ENCODE measurements at regions not wholly inside any gene's neighbourhood (a gene's known extent, or its start where the extent isn't known, plus 50 kb on each side); places are given as distances from the start of the nearest gene placed in this dataset.

DNA sequence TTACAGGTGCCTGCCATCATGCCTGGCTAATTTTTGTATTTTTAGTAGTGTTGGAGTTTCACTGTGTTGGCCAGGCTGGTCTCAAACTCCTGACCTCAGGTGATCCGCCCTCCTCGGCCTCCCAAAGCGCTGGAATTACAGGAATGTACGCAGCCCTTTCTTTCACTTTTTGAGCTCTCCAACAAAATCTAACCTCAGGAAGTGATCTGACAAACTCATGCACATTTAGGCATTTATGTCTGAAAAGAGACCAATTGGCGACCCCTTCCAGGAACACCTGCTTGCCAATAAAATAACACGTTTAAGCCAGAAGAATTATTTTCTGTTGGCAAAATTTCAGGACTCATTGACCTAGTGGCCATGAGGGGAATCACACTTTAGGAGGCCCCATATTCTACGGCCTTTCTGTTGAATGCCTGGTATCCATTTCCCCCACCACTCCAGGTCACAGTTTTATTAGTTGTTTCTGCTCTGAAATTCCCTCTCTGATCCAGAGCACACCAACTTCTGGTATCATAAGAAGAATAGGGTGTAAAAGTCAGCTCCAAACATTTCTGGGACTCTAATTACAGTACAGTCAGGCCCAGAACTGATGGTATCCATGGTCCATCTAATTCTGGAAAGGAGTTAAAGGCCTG, 65.8 kb upstream of the FRMD4A start:
- DNase-seq = no peak

GRCh38 chr10:14394179-14394578, 63.5 kb upstream of the FRMD4A start:
- DNase-seq = no peak

- peak in 6 of 58 donors; percentile 15 to 39 (median 30) for DNase-seq
These were observed 60.6 kb upstream of the FRMD4A start for GRCh38 chr10:14391342-14391741.

DNA sequence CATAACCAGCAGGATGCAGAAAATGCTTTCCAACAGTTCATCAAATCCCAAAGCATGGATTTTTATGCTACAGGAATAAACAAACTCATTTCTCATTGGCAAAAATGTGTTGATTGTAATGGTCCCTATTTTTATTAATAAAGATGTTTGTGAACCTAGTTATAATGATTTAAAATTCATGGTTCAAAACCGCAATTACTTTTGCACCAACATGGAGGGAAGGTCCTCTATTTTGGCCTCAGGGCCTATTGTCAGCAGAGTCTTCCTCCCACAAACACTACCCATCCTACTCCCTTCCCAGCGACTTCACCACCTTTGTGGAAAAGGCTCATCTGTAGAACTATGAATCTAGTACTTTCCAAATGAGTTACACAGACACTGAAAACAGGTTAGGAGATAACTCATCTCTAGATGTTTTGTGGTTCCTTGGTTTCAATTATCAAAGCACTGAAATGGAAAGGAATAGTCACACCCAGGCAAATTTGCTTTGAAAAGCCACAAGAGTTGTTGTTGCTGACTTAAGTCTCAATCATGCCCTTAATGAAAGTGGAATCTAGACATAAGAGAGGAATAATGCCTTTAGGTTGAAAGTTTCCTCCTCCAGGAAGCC, 59.4 kb upstream of the FRMD4A start:
- no peak for DNase-seq

GRCh38 chr10:14385596-14386593, 55.2 kb upstream of the FRMD4A start:
- DNase-seq = peak in 1 of 58 donors; percentile 14

GRCh38 chr10:14384915-14385314, 54.2 kb upstream of the FRMD4A start:
- no peak for DNase-seq

DNA sequence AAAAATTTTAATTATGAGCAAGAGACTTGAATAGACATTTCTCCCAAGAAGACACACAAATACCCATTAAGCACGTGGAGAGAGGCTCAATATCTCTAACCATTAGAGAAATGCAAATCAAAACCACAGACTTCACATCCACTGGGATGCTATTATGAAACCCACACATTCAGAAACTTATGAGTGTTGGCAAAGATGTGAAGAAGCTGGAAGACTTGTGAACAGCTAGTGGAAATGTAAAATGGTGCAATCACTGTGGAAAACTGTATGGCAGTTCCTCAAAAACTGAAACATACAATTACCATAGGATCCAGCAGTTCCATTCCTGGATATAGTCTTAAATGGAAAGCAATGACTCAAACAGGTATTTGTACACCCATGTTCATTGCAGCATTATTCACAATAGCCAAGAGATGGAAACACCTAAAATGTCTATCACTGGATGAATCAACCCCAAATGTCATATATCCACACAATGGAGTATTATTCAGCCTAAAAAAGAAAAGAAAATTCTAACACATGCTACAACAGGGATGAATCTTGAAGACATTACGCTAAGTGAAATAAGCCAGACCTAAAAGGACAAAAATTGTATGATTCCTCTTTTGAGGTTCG, 53.5 kb upstream of the FRMD4A start:
- no peak for DNase-seq

GRCh38 chr10:14383266-14383665, 52.5 kb upstream of the FRMD4A start:
- DNase-seq = no peak

DNA sequence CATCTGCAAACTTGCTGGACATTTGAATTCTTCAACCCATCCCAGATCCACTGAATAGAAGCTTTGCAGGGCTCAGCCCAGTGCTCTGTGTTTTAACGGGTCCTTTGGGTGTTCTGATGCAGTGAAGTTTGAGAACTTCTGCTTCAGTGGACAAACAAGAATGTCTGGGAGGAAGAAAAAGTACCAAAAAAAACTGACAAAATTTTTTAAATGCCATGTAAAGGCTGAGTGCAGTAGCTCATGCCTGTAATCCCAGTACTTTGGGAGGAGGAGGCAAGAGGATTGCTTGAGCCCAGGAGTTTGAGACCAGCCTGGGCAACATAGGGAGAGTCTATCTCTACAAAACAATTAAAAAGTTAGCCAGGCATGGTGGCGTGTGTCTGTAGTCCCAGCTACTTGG, 51.8 kb upstream of the FRMD4A start:
- DNase-seq = no peak

DNA sequence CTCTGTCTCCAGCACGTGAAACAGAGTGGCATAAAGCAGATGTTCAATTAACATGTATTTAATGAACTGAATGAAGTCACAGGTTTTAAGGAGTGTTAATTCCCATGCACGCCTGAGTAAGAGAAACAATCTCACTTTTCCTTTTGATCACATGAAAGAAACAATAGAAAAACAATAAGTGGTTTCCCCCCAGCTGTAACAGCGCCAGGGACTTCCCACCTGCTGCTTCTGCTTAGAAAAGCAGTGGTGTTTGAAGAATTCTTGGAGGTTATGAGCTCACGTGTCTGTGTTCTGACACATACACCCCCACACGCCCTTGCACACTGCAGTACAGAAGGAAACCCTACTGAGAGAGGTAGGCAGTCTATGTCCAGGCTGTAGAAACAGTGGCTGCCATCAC, 51.3 kb upstream of the FRMD4A start:
- DNase-seq = peak in 1 of 58 donors; percentile 8

DNA sequence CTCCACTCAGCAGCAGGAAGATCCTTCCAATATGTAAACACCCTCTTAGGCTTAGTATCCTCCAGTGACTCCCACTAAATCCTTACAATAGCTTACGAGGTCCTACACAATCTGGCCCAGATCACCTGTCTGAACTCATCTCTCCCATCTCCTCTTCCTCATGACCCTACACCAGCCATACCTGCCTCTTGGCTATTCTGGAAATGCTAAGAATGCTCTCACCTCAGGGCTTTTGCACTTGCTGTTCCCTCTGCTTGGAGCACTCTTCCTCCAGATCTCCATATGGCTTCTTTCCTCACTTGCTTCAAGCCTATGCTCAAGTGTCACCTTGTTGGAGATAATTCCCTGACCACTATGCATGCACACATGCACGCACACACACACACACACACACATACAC, 50.8 kb upstream of the FRMD4A start:
- DNase-seq = no peak

GRCh38 chr10:14380746-14381145, 50.0 kb upstream of the FRMD4A start:
- no peak for DNase-seq
